GM18909 (cell line): ENCODE measurements at regions not wholly inside any gene's neighbourhood (a gene's known extent, or its start where the extent isn't known, plus 50 kb on each side); places are given as distances from the start of the nearest gene placed in this dataset.
"Not testable (repeated sequence)": the region's sequence is repeated elsewhere in the genome, so short reads cannot be mapped to it uniquely, and the experiment has no call there.

Source experiments
- ATAC-seq: cut with Tn5 transposase; IDR thresholded peaks from one replicate; pipeline ENCODE4 v1.9.1; 2021; ENCODE audit warnings: mild to moderate bottlenecking; ENCODE audit not compliant: unreplicated experiment, poor library complexity

- not testable (repeated sequence) for ATAC-seq
Measured at GRCh38 chr1:148324465-148324864, 158.6 kb downstream of the PPIAL4G start.

DNA sequence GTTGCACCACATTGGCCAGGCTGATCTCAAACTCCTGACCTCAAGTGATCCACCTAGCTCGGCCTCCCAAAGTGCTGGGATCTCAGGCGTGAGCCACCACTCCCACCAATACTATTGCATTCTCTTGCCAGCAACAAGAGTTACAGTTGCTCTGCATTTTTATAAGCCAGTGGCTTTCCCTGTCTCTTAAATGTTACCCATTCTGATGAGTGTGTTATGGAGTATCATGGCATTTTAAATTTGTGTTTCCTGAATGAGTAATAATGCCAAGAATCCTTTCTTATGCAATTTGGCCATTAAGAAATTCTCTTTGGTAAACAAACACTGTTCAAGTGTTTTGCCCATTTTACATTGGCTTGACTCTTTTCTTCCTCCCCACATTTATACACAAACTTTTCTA is 163.0 kb downstream of the PPIAL4G start:
- ATAC-seq: not testable (repeated sequence)

DNA sequence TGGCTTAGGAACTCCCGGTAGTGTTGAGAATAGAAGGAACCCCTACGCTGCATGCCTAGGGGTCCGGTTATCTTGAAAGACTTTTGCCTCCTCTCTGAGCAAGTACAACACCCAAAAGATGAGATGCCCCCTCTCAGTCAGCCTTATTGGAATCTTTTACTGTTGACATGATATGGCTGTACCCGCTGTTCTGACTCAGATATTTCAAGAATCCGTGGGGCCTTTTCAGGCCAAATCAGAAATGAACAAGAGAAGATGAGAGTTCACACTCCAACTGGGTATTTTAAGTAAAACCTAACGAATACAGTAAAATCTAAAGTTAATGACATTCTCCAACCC is 164.2 kb downstream of the PPIAL4G start:
- ATAC-seq: no peak

- peak; percentile 60 for ATAC-seq
Measured at GRCh38 chr1:148318123-148318903, 164.8 kb downstream of the PPIAL4G start.

DNA sequence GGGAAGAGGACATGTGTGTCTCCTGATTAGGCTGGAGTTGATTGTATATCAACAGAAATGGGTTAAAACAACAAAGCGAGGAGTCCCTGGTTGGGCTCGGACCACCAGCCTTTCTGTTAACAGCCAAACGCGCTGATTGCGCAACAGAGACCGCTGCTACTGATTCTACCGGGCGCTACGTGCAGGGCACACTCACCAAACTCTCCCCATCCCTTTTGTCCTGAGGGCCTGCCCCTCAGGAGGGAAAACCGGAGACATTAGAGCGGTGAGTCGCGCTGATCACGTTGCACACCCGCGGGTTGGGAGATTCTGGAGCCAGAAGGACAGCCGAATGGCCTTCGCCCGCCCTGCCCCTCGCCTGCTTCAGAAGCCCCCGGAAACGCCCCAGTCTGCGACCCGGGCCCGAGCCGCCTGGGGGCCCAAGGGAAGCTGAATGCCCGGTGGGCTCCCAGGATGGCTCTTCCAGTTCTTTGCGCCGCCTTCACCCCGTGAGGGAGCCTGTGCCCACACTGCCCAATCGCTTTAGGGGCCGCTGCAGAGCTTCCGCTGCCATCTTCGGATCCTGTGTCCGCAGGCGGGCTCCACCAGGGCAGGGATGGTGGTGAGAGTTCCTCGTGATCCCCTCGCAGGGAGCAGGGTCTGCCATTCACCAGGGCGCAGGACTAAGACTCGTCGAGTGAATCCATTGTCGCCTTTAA is 165.4 kb upstream of the NBPF11 start:
- ATAC-seq: no peak

DNA sequence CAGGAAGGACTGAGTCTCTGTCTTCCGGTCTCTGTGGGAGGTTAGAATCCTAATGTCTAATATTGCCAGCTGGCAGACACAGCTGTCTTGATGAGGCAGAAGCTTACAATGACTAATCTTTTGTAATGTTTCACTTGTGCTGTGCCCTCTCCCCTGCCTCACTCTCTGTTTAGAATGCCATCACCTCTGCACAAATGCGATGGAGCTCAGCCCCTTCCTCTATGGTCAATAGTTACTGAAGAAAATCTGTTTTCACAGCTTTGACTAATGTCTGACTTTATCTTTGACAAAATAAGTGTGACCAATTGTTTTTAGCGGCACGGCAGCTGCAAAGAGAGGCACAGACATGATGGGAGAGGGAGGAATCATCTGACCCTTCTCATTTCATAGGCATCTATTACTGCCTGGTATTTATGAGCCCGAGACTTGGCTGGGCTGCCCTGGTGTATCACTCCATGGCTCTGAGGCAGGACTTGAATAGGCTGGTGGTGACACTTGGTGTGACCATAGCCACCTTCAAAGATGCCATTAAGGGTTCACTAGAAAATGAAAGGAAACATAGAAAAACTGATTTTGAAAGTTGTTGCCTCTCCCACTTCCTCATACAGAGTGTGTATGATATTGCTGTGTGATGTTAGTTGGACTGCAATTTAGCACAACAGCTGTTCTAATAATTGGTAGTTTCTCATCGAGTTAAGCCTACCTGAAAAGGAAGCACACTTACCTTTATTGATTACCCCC is 163.2 kb upstream of the NBPF11 start:
- ATAC-seq: peak; percentile 83

DNA sequence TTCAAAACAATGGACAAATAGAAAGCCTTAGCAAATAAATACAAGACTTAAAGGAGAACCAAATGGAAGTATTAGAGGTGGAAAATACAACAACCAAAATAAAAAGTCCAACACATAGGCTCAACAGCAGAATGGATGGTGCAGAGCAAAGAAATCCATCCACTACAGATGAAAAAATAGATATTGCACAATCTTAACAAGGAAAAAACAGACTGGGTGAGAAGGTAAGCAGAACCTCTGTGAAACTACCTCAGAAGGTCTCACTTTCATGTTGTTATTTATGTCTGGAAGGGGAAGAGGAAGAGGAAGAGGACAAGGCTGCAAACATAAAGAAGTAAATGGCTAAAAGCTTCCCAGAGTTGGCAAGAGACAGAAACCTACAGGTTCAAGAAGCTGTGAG is 158.7 kb upstream of the NBPF11 start:
- no peak for ATAC-seq

DNA sequence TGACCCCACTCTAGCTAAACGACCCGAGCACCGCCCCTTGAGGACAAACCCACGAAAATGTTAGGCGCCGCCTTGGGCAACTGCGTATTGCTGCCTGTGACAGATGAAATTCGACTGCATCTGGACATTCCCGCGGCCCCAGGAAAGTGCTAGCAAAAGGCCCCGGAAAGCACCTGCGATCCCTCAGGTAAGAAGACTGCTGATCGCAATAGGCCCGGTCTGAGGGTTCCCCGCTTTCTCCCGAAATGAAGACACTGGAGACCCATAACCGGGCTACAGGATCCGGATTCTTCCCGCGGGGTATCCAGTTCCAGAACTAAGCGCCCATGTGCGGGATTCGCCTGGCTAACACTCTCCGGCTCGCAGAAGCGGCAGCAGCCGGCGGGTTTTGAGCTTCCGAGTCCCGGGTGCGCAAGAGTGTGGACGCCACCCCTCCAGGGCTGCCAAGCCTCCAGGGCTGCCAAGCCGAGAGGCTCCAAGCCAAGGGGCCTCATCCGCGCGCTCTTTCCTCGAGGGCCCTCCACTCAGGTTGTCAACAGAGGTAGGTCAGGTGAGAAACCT is 157.9 kb upstream of the NBPF11 start:
- no peak for ATAC-seq

DNA sequence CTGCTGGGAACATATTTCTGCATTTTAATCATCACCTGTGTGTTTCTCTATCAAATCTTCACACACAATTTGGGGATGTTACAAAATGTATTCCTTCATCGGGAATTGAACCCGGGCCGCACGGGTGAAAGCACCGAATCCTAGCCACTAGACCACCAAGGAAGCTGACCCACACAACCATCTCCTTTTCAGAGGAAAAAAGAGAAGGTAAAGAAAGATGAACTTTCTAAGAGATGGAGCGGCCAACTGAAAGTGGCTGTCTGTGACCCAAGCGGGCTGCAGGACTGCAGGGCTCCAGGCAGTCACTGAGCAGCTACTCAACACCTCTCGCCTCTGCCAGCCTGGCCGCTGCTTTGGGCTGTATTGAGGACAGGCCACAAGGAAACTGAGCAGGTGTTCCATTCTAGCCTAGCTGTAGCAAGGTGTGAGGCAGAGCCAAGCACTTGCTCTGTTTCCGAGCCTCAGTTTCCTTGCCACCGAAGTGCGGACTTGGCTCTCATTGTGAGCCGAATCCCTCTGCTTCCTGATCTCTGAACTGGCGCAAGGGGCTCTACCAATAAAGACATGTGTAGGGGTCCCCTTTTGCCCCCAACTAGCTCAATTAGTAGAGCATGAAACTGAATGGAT is 156.9 kb upstream of the NBPF11 start:
- no peak for ATAC-seq

- ATAC-seq: no peak
Measured at GRCh38 chr1:148307583-148308185, 155.6 kb upstream of the NBPF11 start.

GRCh38 chr1:148304935-148305334 is 152.9 kb upstream of the NBPF11 start:
- ATAC-seq: not testable (repeated sequence)

DNA sequence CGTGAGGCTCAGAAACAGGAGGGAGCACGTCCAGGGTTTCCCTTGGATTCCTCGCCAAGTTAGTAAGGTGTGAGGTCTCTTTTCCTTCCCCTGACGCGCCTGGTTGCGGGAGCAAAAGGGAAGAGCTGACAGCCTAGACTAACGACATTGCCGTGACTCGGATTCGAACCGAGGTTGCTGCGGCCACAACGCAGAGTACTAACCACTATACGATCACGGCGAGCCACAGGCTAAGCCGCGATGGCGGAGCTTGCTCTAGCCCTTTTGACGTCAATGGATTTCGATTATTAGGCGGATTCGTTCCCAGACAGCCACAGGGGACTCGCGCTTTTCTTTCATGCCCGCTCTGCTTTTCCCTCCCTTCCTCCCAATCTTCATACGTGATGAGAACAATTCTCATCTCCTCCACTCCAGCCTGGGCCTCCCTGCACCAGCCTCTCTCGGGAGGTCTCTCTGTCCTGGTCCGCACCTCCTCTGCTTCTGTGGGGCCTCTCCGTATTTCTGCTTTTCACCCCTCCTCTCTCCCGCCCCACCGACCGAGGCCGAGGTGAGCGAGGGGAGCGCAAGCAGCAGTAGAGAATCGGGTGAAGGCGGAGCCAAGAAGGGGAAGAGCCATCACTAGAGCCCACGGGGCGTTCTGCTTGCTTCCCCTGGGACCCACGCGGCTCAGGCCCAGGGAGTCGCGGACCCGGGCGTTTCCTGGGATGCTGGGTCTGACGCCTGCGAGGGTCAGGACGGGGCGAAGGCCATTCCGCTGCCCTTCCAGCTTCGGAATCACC is 150.7 kb upstream of the NBPF11 start:
- peak; percentile 70 for ATAC-seq

- ATAC-seq: not testable (repeated sequence)
Measured at GRCh38 chr1:148297852-148298251, 145.8 kb upstream of the NBPF11 start.

DNA sequence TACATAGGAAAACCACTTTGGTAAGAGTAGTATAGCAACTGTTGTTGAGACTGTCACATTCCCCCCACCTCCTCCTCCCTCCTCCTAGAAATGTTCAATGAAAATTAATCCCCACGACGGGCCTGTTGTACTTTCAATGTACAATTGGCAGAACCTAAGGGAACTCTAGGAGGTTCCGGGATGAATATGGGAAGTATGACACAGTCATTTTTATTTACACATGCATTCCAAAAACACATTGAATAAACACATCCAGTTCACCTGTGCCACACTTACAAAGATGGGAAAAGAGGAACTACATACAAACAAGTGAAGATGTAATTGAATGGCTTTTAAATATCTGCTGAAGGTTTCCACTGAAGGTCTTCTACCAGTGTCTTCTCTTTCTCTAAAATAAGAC is 144.4 kb upstream of the NBPF11 start:
- no peak for ATAC-seq

- ATAC-seq: no peak
Measured at GRCh38 chr1:148294116-148294807, 142.2 kb upstream of the NBPF11 start.

GRCh38 chr1:148293651-148294050 is 141.6 kb upstream of the NBPF11 start:
- ATAC-seq: no peak

GRCh38 chr1:148292915-148293314 is 140.8 kb upstream of the NBPF11 start:
- ATAC-seq: no peak

DNA sequence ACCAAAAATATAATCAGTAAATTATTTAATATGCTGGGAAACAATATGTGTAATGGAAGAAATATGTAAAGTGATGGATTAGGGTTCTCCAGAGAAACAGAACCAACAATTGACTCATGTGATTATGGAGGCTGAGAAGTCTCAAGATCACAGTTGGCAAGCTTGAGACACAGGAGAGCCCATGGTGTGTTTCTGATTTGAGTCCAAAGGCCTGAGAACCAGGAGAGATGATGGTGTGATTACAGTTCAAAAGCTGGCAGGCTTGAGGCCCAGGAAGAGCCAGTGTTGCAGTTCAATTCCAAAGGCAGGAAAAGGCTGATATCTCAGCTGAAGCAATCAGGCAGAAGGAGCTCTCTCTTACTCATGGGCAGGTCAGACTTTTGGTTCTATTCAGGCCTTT is 138.8 kb upstream of the NBPF11 start:
- no peak for ATAC-seq

GRCh38 chr1:148289647-148290046 is 137.6 kb upstream of the NBPF11 start:
- ATAC-seq: no peak
